Suppressor macrophage (primary cell): ENCODE measurements at regions not wholly inside any gene's neighbourhood (a gene's known extent, or its start where the extent isn't known, plus 50 kb on each side); places are given as distances from the start of the nearest gene placed in this dataset.
"Not testable (repeated sequence)": the region's sequence is repeated elsewhere in the genome, so short reads cannot be mapped to it uniquely, and the experiment has no call there.

ENCODE experiments used
- DNase-seq, 4 experiments: peaks; one replicate each; pipeline ENCODE4 v3.0.0-alpha.2; 2020 to 2022

DNA sequence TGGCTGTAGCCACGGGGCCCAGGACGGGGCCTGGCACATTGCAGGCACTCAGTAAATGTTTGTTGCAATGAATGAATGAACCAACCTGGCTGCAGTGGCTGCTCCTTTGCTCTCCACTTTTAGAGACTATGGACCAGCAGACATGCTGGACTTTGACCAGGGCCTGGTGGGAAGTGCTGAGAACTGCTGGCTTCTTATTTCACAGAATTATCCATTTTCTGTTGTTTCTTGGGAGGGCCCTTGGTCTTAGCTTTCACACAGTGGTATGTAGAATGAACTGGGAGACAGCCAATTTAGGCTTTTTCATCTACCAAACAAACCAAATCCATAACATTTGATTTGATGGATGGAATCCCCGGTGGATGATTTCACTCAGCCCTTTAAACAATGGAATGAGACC is 78.0 kb upstream of the LHFPL2 start:
- DNase-seq: no peak

DNA sequence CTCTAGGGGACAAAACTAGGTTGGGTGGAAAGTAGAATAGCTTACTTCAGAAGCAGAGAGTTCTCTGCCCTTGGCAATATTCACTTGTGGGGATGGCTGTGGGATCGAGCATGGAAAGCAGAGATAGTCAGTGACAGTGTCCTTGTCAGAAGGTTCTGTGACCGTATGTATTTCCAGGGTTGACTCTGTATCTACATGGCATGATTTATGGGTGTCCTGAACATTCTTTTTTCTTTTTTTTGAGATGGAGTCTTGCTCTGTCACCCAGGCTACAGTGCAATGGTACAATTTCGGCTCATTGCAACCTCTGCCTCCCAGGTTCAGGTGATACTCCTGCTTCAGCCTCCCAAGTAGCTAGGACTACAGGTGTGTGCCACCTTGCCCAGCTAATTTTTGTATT is 77.4 kb upstream of the LHFPL2 start:
- DNase-seq: no peak

- DNase-seq: no peak
Measured at GRCh38 chr5:78724061-78724460, 75.5 kb upstream of the LHFPL2 start.

DNA sequence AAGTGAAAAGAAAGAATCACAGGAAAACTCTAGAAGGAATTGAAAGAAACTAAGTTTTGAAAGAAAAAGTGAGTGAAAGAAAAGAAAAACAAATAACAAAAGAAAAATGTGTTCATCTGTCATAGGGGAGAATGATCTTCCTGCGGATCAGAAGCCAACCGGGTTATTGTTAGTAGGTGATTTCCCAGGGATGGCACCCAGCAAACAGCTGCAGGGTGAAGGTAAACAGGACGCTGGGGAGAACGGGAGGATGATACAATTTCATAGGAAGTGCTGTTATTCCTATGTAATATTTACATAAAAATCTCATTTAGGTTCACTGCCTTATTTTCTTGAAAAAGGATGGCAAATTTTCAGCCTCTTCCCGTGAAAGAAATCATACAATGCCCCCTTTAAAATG is 72.4 kb upstream of the LHFPL2 start:
- DNase-seq: no peak

DNA sequence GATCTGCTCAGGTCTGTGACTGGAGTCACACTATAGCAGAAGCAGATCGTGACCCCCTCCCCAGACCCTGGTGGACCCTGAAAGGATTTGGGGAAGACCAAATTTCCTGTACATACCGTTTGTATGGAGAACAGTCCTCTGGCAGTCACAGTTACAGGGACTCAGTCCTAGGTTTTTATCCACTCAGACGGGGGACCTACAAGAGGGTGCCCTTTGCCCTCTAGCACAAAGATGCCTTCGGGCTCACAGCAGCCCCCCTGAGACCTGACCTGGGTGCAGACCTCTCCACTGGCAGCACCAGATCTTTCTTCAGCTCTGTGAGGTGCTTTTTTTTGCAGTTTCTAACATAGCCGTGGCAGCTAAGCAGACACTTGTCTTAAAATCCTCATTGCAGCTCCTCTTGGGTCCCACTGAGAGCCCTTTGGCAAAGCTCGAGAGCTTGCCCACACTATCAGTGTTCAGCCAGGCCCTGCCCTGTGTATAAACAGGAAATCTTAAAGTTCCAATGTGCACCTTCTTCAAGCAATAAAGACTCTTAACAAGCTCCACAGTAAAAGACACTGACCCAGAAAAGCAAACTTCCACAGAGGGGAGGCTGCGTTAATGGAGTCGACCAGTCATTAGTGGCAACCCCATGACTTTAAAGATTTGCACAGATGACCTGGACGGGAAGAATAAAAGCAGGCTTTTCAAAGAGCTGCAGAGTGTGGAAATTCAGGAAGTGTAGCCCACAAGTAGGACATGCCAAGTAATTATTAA is 71.8 kb upstream of the LHFPL2 start:
- DNase-seq: peak; percentile 12 to 37 (median 29)

GRCh38 chr5:78719504-78720219 is 71.1 kb upstream of the LHFPL2 start:
- no peak for DNase-seq

- DNase-seq: no peak
Measured at GRCh38 chr5:78718824-78719223, 70.3 kb upstream of the LHFPL2 start.

GRCh38 chr5:78717674-78718584 is 69.4 kb upstream of the LHFPL2 start:
- no peak for DNase-seq

- DNase-seq: no peak
Measured at GRCh38 chr5:78716206-78716605, 67.6 kb upstream of the LHFPL2 start.

DNA sequence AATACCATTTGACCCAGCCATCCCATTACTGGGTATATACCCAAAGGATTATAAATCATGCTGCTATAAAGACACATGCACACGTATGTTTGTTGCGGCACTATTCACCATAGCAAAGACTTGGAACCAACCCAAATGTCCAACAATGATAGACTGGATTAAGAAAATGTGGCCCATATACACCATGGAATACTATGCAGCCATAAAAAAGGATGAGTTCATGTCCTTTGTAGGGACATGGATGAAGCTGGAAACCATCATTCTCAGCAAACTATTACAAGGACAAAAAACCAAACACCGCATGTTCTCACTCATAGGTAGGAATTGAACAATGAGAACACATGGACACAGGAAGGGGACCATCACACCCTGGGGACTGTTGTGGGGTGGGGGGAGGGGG is 66.8 kb upstream of the LHFPL2 start:
- not testable (repeated sequence) for DNase-seq

GRCh38 chr5:78711670-78712069 is 63.1 kb upstream of the LHFPL2 start:
- not testable (repeated sequence) for DNase-seq

GRCh38 chr5:78709729-78710430 is 61.3 kb upstream of the LHFPL2 start:
- DNase-seq: not testable (repeated sequence)

- no peak for DNase-seq
Measured at GRCh38 chr5:78706825-78707224, 58.3 kb upstream of the LHFPL2 start.

DNA sequence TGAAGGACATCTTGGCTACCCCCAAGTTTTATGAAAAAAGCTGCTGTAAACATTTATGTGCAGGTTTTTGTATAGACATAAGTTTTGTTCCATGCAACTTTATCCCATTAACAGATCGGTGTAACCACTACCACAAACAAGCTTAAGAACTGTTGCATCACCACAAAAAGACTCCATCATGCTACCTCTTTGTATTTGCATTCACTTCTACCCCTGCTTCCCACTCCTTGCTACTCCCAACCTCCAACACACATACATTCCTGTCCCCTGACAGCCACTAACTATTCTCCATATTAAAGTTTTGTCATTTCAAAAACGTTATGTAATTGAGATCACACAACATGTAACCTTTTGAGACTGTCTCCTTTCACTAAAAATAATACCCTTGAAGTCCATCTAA is 57.8 kb upstream of the LHFPL2 start:
- DNase-seq: no peak

GRCh38 chr5:78705826-78706225 is 57.3 kb upstream of the LHFPL2 start:
- DNase-seq: no peak

DNA sequence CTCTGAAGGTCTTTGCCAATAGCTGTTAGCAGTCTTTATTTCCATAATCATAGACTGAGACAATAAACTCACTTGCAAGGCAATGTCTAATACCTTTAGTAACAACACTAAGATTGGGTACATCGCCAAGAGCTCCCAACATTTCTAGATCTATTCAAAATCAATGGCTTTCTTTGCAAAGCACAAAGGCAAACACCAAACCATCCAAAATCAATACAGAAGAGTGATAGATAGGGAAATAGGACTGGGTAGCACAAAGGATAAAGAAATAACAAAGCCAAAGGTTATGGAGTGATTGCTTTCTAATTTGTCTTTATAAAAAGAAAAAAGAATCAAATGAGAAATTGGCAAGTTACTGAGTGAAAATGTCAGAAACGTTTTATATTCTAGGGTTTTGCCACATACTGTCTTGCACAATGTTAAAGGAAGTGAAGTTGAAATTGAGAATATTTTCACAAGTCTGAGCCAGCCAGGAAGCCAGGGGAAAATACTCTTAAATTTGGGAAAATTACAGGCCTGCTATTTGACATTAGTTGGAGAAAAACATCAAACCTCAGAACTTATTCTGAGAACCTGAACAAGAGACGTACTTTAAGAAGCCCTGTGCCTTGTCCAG is 53.3 kb upstream of the LHFPL2 start:
- DNase-seq: peak in 2 of 4 experiments; percentile 38 to 59

DNA sequence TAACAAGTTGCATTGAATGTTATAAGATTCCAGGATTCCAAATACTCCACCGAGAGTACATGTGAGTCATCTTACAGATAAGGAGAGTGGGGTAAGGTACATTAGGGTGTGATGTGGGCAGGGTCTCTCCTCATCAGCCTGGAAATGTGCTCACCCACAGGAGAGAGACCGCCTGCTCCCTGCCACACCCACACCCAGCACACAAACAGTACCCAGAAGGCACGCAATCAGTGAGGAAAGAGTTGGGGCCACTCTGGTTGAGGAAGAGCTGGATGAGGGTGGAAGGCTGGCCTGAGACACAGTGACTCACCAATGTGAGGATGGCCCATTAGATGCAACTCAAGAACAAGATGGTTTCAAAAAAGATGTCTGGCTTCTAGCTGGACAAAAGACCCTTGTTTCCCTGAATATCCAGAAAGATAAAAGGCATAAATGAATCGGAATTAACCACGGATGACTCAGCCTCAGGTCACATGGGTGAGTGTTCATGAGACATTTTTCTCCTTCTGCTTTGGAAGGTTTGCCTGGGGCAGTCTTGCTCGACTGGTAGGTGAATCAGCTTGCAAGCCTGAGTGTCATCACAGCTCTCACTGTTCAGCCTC is 51.1 kb upstream of the LHFPL2 start:
- DNase-seq: peak; percentile 61 to 81 (median 78)

GRCh38 chr5:78698191-78698791 is 49.7 kb upstream of the LHFPL2 start:
- no peak for DNase-seq
